Hematopoietic multipotent progenitor cell treated with erythropoietin and hydrocortisone succinate and interleukin-3 and kit ligand, for 6 days (in vitro differentiated cells): ENCODE measurements at regions not wholly inside any gene's neighbourhood (a gene's known extent, or its start where the extent isn't known, plus 50 kb on each side); places are given as distances from the start of the nearest gene placed in this dataset.

Experiments used
- DNase-seq: peaks from one replicate; pipeline ENCODE4 v3.0.0-alpha.2; 2015

DNA sequence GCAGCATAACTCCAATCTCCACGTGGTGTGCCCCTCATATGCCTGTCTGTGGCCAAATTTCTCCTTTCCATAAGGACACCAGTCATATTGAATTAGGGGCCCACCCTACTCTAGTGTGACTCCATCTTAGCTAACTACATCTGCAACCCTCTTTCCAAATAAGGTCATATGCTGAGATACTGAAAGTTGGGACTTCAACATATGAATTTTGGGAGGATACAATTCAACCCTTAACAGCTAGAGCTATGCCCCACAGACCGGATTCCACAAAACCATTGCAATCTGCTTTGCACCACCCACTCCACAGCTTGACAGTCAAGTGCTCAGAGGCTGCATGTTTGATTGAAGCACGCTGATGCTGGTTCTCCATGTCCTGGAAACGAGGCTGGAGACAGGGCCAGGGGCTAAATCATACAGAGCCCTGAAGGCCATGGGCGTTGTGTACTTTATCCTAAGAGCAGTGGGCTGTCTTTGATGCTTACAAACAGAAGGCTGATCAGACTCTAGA is 122.8 kb downstream of the MTX3 start:
- DNase-seq = no peak

DNA sequence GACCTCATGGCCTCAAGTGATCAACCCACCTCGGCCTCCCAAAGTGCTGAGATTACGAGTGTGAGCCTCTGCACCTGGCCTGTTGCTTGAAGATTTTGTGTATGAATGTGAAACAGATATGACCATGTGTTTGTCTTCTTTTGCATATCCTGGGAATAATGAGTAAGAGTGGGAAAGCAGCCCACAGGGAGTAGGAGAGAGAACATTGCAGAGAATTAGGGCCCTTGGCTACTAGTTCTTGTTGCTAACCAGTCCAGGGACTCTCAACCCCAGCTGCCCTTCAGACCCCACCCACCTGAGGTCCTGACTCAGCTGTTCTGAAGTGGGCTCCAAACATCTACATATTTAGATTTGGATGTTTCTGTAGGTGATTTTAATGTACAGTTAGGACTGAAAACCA is 125.5 kb downstream of the MTX3 start:
- no peak for DNase-seq

DNA sequence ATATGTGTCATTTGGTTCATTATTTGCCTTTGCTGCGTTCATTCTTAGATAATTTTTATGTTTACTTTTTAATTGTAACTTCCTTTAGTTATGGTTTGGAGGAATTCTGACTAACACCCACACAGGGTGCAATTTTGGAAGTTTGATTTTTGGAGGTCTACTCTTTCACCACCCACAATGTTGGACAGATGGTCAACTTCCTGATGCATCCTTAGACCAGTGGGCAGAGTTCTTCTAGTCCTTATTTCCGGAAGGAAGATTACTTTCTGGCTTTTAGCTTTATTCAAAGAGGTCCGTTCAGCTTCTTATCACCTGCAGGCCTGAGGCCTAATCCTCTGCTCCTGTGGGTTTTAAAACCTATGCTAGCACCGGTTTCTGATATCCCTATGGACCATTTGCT is 126.7 kb downstream of the MTX3 start:
- no peak for DNase-seq

DNA sequence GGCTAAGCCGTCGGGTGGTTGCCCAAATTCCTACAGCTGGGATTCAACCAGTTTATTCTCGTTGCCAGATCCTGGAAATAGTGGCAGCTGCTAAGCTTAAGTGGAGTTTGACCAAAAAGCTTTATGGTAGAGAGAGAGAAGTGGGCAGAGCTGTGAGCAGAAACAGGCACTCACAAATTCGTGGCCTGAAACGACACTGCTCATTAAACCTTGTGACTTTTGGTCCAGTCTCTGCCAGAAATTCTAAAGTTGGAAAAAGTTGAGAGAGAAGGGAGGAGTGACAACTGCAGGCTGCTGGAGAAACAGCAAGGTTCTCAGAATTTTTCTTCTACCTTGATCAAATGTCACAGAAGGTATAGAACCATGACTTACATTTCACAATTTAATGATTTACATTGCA is 131.5 kb downstream of the MTX3 start:
- DNase-seq = no peak

DNA sequence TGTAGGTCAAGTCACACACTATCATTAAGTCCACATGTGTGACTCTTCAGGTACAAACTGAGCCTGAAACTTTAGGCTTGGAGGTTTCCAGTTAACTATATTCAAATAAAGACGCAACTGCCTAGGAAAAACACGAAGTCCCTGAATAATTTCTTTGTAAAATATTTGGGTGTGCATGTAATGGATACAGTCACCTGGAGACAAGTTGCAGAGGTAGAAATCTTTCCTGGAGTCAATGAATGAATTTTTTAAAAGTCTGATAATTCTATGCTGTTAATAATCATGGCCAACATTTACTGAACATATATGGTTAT is 132.7 kb downstream of the MTX3 start:
- no peak for DNase-seq

DNA sequence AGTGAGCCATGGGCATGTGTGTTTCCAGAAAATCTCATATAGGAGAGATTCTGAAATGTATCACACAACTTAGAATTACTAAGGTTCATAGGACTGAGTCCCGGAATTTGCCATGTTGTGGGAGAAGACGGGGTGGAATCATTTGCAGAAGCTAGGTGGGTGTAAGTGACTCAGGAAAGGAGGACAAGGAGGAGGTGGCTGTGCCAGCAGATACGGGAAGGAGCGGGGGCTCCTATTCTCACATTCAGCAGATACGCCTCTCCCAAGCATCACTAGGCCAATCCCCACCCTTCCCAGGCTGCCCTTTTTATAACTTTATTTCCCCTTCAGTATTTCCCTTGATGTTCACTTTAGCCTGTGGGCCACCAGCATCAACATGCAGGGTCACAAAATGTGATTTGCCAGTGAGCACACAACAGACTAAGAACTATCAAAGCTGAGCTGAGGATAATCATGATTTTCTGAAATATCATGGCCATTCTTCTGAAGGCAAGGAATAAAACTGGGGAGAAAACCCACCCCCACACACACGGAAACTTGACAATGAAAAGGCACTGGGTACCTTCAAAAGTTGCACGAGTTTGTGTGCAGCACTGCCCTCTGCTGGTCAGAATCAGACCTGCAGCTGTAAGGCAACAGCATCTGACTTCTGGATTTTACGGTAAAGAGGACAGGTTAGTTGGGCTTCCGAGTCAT is 133.2 kb downstream of the MTX3 start:
- DNase-seq = peak; percentile 74

DNA sequence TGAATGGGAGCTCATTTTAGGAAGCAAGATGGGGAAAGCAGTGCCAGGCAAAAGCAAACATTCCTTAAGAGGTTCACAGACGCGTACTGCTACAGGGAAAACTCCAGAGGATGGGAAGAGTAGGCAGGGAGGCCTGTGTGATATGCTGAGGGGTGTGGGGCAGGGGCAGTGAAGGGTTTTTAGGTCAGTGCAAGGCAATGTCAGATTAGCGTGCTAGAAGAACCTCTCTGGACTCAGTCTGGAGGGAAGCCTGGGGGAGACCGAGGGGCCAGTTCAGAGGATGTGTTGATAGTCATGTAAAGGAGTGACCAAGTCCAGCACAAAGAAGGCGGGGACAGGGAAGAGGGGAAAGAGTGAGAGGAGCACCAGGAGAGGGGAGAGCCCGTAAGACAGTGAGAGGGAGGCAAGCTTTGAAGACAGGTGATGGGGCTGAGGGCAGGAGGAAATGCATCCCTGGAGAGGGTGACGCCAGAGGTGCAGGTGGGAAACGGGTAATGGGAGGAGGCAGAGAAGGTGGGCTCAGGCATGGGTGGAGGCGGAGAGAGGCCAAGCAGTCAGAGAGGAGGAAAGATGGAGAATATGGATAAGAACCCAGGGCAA is 134.5 kb downstream of the MTX3 start:
- DNase-seq = no peak

GRCh38 chr5:79853676-79854418 is 137.2 kb downstream of the MTX3 start:
- no peak for DNase-seq

DNA sequence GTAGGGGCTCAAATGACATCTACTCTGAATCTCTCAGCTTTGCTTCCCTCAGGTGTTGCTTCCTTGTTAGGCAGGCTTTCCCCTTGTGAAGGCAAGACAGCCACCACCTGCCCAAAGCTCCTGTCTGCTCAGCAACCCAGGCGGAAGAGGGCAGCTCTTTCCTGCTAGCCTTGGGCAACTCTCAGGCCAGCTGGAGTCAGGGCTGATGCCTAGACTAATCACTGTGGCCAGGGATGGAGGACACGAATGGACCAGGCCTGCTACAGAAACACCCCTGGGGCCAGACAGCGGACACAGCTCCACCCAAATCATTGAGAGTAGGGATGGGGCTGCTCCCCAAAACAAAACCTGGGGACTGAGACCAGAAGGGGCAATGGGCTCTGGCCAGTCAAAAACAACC is 138.0 kb downstream of the MTX3 start:
- DNase-seq = no peak

GRCh38 chr5:79851391-79851863 is 139.6 kb downstream of the MTX3 start:
- DNase-seq = no peak

DNA sequence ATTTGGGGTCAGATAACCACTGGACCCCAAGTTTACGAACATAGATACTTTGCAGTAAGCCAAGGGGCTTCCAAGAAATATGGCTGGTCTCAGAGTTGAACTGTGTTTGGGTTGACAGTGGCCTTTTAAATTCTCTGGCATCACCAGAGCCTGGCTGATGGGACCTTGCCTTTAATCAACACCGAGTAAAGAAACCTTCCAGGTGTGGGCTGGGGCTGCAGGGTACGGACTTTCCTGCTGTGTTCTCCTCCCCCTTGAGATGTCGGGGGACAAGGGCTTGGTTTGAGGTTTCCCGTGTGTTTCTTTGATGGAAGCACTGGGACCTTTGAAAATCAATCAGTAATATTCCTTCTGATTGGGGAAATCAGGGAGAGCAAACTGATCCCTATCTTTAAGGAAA is 140.1 kb downstream of the MTX3 start:
- DNase-seq = no peak

DNA sequence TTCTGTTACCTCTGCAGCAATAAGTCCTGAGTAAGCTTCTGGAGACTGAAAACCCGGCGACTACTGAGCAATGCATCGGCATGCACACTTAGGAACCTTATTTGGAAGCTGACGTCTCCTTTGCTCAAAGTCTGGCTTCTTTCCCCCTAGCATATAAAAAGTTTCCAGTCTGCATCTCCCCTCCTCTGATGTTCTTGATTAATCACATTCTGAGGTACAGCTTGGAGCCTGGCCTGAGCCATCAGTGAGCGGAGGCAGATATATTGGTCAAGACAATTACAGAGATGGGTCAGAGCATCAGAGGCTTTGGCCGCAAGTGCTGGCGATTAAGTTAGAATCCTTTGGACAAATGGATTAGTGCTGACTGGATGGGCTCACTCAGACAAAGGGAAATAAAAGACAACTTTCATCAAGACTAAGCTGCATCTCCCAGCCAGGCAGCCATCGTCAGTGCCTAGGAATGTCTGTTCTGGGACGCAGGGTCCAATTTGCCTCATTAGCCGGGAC is 140.7 kb downstream of the MTX3 start:
- DNase-seq = no peak

DNA sequence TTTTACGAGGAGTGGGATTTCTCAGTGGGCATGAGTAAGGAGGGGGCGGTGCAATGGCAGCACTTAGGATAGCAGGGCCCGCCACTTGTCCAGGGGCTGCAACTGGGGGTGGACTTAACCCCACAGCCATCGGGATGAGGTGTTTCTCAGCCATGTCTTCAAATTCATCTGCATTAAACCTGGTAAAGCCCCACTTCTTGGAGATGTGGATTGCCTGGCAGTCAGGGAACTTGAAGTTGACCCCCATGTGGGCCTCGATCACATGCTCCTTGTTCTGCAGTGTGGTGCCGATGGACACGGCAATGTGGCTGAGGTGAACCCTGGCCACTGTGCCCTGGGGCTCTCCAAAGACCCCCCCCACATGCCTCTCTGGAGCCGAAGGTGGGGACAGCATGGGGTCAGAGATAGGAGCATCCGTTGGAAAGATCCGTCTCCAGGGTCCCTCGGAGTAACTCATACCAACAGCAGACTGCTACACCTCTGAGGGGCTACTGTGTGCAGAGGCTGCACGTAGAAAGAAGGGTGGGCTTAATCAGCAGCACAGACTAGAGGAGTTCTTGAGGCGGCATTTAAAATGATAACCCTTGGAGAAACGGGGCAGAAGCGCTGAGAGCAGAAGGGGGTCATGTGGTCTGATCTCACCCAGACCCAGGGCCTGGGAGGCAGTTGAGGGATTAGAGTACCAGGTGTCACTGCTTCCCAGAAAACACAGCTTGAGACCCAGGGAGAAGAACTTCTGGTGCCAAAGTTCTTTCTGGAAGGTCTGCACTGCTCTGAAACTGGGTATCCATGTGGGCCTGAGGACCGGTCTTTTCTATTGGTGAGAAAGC is 141.4 kb downstream of the MTX3 start:
- DNase-seq = no peak
